Keratinocyte (primary cell): ENCODE measurements at regions not wholly inside any gene's neighbourhood (a gene's known extent, or its start where the extent isn't known, plus 50 kb on each side); places are given as distances from the start of the nearest gene placed in this dataset.

ENCODE experiments used
- EZH2 ChIP-seq: IDR thresholded peaks from one replicate; pipeline ENCODE4 v1.6.1; 2012; ENCODE audit warnings: inconsistent platforms, mild to moderate bottlenecking, low read length, moderate library complexity
- TF ChIP-seq, protein P1 (sequence below), 3 experiments: IDR thresholded peaks in 1 of 3; conservative IDR thresholded peaks in 1 of 3; optimal IDR thresholded peaks in 1 of 3; 2 replicates in 2 of 3; 3 replicates in 1 of 3; pipeline versions ENCODE3 to v1.5.1; 2011; ENCODE audit warnings: low read length in 3 of 3, mild to moderate bottlenecking in 3 of 3, moderate library complexity in 2 of 3, control low read depth in 1 of 3, inconsistent platforms in 1 of 3; ENCODE audit not compliant: insufficient read depth in 2 of 3; ENCODE audit errors: extremely low read depth in 1 of 3

DNA sequence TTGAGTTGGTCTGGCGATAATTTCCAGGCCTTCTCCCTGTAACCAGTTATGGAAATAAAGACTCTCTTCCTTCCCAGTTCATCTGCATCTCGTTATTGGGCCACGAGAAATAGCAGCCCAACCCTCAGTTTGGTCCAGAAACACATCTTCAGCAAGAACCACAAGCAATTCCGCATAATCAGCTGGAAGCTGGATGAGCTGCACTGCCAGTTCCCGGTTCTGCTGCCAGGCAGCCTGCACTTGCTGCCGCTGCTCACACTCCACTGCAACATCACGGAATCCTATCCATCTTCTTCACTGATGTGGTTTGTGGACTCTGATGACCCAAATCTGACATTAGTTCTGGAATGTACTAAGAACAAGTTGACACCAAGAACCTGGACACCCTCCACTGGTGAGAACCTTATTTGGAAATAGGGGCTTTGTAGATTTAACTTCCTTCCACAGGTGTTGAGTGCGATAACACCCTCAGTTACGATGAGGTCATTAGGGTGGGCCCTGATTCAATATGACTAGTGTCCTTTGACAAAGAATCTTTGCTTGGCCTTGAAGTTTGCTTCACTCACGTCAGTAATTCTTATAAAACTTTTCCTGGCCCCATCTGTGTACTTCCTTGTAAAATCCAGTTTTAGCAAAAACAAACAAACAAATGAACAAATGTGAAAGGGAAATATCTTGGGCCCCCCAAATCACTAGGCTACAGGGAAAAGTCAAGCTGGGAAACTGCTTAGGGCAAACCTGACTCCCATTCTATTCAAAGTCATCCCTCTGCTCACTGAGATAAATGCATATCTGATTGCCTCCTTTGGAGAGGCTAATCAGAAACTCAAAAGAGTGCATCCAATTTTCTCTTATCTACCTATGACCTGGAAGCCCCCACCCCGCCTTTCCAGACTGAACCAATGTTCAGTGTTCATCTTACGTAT lies 221.9 kb upstream of the PROK2 start:
- TF ChIP-seq, protein P1, sequence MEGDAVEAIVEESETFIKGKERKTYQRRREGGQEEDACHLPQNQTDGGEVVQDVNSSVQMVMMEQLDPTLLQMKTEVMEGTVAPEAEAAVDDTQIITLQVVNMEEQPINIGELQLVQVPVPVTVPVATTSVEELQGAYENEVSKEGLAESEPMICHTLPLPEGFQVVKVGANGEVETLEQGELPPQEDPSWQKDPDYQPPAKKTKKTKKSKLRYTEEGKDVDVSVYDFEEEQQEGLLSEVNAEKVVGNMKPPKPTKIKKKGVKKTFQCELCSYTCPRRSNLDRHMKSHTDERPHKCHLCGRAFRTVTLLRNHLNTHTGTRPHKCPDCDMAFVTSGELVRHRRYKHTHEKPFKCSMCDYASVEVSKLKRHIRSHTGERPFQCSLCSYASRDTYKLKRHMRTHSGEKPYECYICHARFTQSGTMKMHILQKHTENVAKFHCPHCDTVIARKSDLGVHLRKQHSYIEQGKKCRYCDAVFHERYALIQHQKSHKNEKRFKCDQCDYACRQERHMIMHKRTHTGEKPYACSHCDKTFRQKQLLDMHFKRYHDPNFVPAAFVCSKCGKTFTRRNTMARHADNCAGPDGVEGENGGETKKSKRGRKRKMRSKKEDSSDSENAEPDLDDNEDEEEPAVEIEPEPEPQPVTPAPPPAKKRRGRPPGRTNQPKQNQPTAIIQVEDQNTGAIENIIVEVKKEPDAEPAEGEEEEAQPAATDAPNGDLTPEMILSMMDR (optimal IDR thresholded peaks at IDR 0.05 in 1 of 3, IDR thresholded peaks at IDR 0.05 in 1 of 3, conservative IDR thresholded peaks at IDR 0.05 in 1 of 3; ENCODE audit: extremely low read depth in 1 of 3, insufficient read depth in 2 of 3, low read length in 3 of 3) = no peak
- TF ChIP-seq EZH2 = no peak
